ENCODE measurements at regions not wholly inside any gene's neighbourhood (a gene's known extent, or its start where the extent isn't known, plus 50 kb on each side); places are given as distances from the start of the nearest gene placed in this dataset.

DNA sequence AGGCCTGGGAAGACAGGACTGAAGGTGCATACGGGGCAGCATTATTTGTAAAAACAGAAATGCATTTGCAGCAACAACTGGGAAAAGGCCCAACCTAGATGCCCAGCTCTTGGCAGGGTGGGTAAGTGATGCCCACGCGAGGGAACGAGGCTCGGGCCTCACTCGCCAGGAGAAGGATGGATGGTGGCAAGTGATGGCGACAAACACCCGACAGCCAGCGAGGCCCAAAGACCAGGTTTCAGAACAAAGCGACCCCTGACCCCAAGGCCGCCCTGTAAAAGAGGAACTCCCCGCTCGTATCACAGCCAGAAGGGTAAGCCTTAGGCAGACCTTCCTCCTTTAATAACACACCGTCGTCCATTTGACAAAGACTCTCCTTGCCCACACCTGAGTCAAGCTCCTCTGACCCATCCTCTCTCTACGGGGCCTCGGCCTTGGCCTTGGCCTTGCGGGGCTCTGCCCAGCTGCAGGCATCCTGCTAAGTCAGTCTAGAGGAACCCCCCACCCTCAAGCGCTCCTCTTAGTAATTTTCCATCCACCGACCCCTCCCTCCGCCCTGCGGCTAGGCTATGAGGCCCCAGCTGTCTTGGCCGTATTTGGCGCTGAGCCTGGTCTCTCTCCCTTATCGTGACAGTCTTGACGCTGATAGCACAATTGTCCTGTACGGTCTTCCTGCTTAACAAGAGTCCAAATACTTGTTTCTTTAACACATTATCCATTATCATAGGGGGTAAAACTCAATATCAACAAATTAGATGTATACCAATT, 80.2 kb downstream of the NCOR2 start:
- H3K9me3 Mint-ChIP-seq = no peaks in the 10 kb centered on the region
- H3K27ac Mint-ChIP-seq = no peak overlapping the region
- H3K4me1 Mint-ChIP-seq = peaks cover 18% of the 10 kb centered on the region
- H3K27me3 Mint-ChIP-seq = no peaks in the 10 kb centered on the region
- H3K4me3 Mint-ChIP-seq = no peak overlapping the region
- peaks cover 13% of the 10 kb centered on the region for H3K36me3 Mint-ChIP-seq (ENCODE audit: low read depth)
- no peak for ATAC-seq (replicated peaks)

DNA sequence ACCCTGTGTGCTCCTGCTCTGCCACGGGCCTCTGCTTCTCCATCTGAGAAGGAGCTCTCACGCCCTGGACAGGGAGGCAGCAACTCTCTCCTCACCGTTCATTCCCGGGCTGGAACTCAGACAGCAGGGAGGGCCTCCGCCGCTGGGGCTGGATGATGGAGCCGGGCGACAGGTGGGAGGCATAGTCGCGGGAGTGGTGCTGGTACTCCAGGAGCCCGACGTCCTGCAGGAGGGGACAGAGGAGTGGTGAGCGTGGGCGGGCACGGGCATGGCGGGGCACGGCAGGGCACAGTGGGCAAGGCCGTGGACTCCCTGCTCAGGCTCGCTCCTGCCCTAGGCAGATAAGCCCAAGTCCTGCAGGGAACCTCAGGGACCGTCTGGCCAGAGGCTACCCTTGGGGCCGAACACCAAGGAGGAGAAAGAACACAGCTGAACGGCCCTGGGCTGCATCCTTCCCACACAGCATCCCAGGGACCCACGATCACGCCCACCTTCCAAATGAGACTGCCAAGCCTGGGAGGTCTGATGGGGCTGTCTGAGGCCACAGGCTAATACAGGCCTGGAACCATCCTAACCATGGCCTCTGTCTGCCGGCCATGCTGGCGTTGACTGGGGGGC, 81.0 kb downstream of the NCOR2 start:
- H3K36me3 Mint-ChIP-seq (ENCODE audit: low read depth) = peaks cover 18% of the 10 kb centered on the region
- H3K4me1 Mint-ChIP-seq = peaks cover 16% of the 10 kb centered on the region
- H3K27ac Mint-ChIP-seq = no peak overlapping the region
- no peak overlapping the region for H3K4me3 Mint-ChIP-seq
- no peak for ATAC-seq (replicated peaks)
- H3K27me3 Mint-ChIP-seq = no peaks in the 10 kb centered on the region
- no peaks in the 10 kb centered on the region for H3K9me3 Mint-ChIP-seq

GRCh38 chr12:124485371-124485770, 82.0 kb downstream of the NCOR2 start:
- H3K4me3 Mint-ChIP-seq = no peak overlapping the region

GRCh38 chr12:124484526-124484953, 82.9 kb downstream of the NCOR2 start:
- Mint-ChIP-seq H3K4me3 (no peak overlapping the region), H3K27ac (no peak overlapping the region), H3K9me3 (no peaks in the 10 kb centered on the region), H3K4me1 (peaks cover 20% of the 10 kb centered on the region), H3K36me3 (ENCODE audit: low read depth) (peaks cover 23% of the 10 kb centered on the region), H3K27me3 (no peaks in the 10 kb centered on the region)
- no peak for ATAC-seq (replicated peaks)

More at GRCh38 chr12:124485371-124485770, 82.0 kb downstream of the NCOR2 start:
- no peaks in the 10 kb centered on the region for H3K27me3 Mint-ChIP-seq
- H3K9me3 Mint-ChIP-seq = no peaks in the 10 kb centered on the region
- peaks cover 22% of the 10 kb centered on the region for H3K36me3 Mint-ChIP-seq (ENCODE audit: low read depth)
- peaks cover 17% of the 10 kb centered on the region for H3K4me1 Mint-ChIP-seq
- H3K27ac Mint-ChIP-seq = no peak overlapping the region
- no peak for ATAC-seq (replicated peaks)

DNA sequence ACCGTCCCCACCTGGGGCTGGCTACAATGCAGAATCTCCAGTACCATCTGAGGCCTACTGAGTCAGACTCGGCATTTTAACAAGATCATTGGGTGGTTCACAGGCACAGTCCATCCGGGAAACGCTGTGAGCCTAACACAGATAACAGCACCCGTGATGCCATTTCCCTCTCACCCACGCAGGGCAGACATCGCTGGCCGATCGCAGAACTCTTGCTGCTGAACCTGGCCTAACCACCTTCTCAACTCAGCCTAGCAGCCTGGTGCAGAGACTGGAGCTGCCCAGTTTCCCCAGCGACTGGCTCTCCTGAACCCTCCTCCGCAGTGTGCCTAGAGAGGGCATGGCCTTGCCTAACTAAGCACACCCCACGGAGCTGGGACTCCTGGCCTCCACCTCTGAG, 83.3 kb downstream of the NCOR2 start:
- ATAC-seq (replicated peaks) = no peak
- no peaks in the 10 kb centered on the region for H3K27me3 Mint-ChIP-seq
- no peak overlapping the region for H3K27ac Mint-ChIP-seq
- peaks cover 27% of the 10 kb centered on the region for H3K36me3 Mint-ChIP-seq (ENCODE audit: low read depth)
- H3K4me3 Mint-ChIP-seq = no peak overlapping the region
- H3K9me3 Mint-ChIP-seq = no peaks in the 10 kb centered on the region
- H3K4me1 Mint-ChIP-seq = peaks cover 24% of the 10 kb centered on the region

DNA sequence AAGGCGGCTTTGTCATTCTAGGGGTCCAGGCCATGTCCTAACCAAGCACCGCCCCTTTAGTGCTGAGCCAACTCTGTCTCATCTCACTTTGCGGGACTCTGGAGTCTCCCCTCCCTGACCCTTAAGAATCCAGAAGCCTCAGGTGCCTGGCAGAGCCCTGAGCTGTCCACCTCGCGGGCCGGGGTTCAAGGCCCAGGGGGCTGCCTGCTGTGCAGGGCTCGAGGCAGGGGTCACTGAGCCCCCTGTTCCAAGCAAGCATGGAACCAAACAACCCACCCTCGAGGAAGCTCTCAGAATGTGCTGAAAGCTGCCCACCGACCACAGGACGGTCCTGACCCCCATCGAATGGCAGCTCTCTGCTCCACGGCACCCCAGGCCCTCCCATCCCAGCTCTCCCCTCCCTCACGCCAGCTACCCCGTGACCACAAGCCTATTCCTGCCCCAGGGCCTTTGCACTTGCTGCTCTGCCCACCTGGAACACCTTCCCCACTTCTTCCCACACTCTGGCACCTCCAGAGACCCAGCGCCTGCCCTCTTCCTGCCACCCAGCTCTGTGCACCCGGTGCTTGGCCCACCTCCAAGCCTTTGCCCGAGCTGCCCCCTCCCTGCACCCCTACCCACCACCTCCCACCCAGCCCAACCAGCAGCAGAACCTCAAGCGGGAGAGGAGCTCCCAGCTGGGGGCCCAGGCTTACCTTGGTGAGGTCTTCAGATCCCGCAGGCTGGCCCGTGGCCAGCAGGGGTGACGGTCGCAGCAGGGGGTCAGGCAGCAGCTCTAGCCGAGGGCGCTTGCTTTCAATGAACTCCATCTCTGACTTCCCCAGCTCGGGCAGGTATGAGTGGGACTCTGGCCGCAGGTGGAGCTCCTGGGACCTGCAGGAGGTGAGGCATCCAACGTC, 84.3 kb downstream of the NCOR2 start:
- H3K4me3 Mint-ChIP-seq = no peak overlapping the region
- no peak overlapping the region for H3K27ac Mint-ChIP-seq
- no peak for ATAC-seq (replicated peaks)
- H3K27me3 Mint-ChIP-seq = no peaks in the 10 kb centered on the region
- H3K4me1 Mint-ChIP-seq = peaks cover 31% of the 10 kb centered on the region
- no peaks in the 10 kb centered on the region for H3K9me3 Mint-ChIP-seq
- H3K36me3 Mint-ChIP-seq (ENCODE audit: low read depth) = peaks cover 34% of the 10 kb centered on the region

- H3K9me3 Mint-ChIP-seq = no peaks in the 10 kb centered on the region
- no peaks in the 10 kb centered on the region for H3K27me3 Mint-ChIP-seq
- peaks cover 39% of the 10 kb centered on the region for H3K36me3 Mint-ChIP-seq (ENCODE audit: low read depth)
- H3K4me1 Mint-ChIP-seq = peaks cover 25% of the 10 kb centered on the region
- no peak overlapping the region for H3K27ac Mint-ChIP-seq
- no peak for ATAC-seq (replicated peaks)
- no peak overlapping the region for H3K4me3 Mint-ChIP-seq
Measured at GRCh38 chr12:124482567-124482893, 84.9 kb downstream of the NCOR2 start.

DNA sequence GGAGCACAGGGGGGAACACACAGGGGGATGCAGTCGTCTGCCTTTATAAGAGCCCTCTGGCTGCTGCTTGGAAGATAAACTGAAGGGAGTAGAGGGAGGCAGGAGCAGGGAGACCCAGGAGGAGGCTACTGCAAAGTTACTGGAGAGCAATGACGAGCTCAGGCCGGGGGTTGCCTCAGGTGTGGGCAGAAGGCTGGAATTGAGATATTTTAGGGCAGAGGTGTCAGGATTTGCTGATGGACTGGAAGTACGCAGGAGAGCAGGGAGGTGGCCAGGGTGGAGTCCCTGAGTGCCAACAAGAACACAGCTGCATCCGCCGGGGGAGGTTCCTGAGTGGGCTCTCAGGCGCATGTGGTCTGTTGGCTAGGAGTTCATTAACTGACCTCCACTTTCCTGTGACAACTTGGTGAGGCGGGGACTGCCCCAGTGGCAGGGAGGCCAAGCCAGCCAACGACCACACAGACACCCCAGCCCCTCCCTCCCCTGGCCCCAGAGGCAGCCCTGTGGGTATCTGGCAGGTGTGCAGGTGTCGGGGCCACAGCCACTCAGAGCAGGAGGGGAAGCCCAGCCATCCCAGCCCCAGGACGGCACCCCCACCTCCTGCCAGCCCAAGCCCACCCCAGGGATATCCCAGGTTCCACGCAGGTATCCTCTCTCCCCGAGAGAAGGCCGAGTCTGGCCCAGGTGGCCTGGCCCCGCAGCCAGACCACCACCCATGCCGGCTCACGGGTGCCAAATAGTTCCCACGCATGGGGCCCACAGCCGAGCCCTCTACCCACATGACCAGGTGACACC, 85.4 kb downstream of the NCOR2 start:
- H3K4me3 Mint-ChIP-seq = no peak overlapping the region
- H3K4me1 Mint-ChIP-seq = peaks cover 22% of the 10 kb centered on the region
- peak overlapping the region; percentile 28 for H3K27ac Mint-ChIP-seq
- no peaks in the 10 kb centered on the region for H3K27me3 Mint-ChIP-seq
- ATAC-seq (replicated peaks) = no peak
- peaks cover 41% of the 10 kb centered on the region for H3K36me3 Mint-ChIP-seq (ENCODE audit: low read depth)
- no peaks in the 10 kb centered on the region for H3K9me3 Mint-ChIP-seq

DNA sequence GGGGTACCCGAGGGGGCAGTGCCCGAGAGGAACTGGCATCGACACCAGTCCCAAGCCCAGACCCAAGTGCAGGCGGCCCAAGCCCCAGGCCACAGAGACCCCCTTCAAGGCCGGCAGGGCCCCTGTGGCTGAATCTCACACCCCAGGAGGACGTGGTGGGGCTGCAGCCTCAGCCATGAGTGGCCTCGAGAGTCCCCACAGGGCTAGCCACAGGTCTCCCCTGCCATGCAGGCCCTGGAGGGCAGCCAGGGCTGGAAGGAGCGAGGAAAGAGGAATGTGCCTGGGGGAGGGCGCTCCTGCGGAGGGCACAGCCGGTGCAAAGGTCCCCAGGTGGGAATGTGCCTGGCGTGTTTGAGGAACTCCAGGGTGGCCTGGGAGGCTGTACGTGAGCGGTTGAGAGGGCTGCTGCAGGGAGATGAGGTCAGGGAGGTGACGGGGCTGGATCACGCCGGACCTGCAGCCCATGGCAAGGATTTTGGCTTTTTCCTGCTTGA, 86.1 kb downstream of the NCOR2 start:
- H3K9me3 Mint-ChIP-seq = no peaks in the 10 kb centered on the region
- peaks cover 22% of the 10 kb centered on the region for H3K4me1 Mint-ChIP-seq
- no peak for ATAC-seq (replicated peaks)
- peak overlapping the region; percentile 48 for H3K4me3 Mint-ChIP-seq
- H3K27me3 Mint-ChIP-seq = no peaks in the 10 kb centered on the region
- peaks cover 48% of the 10 kb centered on the region for H3K36me3 Mint-ChIP-seq (ENCODE audit: low read depth)
- H3K27ac Mint-ChIP-seq = peak overlapping the region; percentile 28

DNA sequence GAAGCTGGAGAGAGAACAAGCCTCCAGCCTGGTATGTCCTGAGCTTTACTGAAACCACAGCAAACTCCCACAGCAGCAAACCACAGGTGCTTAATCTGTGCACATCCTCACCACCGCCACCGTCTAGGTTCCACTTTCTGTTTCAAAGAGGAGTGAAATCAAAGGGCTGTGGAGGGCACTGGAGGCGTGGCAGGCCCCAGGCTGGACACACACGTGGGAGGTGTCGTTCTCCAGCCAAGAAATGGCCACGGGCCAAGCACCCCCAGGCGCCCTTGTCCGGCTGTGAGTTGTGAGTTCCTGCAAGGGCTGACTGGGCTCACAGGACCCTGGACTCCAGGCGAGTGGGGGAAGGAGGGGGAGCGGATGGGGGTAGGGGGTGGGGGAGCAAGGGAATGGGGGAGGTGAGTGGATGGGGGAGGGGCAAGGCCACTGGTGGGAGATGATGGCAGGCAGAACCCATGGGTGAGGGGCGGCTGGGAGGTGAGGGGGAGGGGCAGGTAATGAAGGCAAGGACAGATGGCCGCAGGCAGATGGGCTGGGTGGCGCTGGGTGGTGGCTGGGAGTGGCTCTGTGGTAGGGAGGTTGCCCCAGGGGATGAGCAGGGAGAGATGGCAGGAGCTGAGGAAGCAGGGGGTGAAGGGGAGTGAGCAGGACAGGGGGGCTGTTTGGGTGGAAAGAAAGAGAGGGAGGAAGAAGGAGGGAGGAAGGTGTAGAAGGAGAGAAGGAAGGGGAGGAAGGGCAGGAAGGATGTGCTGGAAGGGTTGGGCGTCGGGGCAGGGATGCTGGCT, 86.7 kb downstream of the NCOR2 start:
- H3K27ac Mint-ChIP-seq = no peak overlapping the region
- H3K4me3 Mint-ChIP-seq = peak overlapping the region; percentile 48
- ATAC-seq (replicated peaks) = peak; percentile 92
- H3K36me3 Mint-ChIP-seq (ENCODE audit: low read depth) = peaks cover 49% of the 10 kb centered on the region
- H3K27me3 Mint-ChIP-seq = no peaks in the 10 kb centered on the region
- no peaks in the 10 kb centered on the region for H3K9me3 Mint-ChIP-seq
- peaks cover 22% of the 10 kb centered on the region for H3K4me1 Mint-ChIP-seq

- no peak overlapping the region for H3K27ac Mint-ChIP-seq
- peaks cover 51% of the 10 kb centered on the region for H3K36me3 Mint-ChIP-seq (ENCODE audit: low read depth)
- no peaks in the 10 kb centered on the region for H3K27me3 Mint-ChIP-seq
- peaks cover 22% of the 10 kb centered on the region for H3K4me1 Mint-ChIP-seq
- ATAC-seq (replicated peaks) = peak; percentile 29
- H3K9me3 Mint-ChIP-seq = no peaks in the 10 kb centered on the region
- peak overlapping the region; percentile 48 for H3K4me3 Mint-ChIP-seq
Measured at GRCh38 chr12:124479680-124480468, 87.5 kb downstream of the NCOR2 start.

DNA sequence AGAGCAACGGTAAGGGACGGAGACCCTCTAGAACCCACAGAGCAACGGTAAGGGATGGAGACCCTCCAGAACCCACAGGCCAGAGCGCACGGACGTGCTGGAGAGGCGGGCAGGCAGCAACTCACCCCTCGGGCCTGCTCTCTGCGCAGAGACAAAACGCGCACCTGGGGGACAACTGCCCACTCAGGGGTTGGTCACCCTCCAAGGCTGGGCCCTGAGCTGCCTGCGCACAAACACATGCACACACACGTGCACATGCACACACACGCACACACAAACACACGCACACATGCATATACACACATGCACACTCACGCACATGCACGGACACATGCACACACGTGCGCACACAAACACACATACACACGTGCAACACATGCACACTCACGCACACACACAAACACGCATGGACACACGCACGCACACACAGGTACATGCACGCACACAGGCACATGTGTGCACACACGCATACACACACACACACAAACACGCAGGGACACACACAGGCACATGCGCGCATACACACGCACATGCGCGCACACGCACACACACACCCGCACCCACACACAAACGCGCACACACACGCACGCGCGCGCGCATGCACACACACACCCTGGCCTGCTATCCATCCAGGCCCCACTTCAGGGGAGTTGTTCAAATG, 88.3 kb downstream of the NCOR2 start:
- Mint-ChIP-seq H3K36me3 (ENCODE audit: low read depth) (peaks cover 51% of the 10 kb centered on the region), H3K4me1 (peaks cover 17% of the 10 kb centered on the region), H3K4me3 (peak overlapping the region; percentile 18), H3K9me3 (peaks cover under 1% of the 10 kb centered on the region), H3K27me3 (no peaks in the 10 kb centered on the region), H3K27ac (no peak overlapping the region)
- no peak for ATAC-seq (replicated peaks)

Data from activated T-helper 17 cell treated with anti-CD3 and anti-CD28 coated beads, Interleukin-2, amount 50 U/mL, for 72 hours (primary cell).